GM12892 (cell line): ENCODE measurements at regions not wholly inside any gene's neighbourhood (a gene's known extent, or its start where the extent isn't known, plus 50 kb on each side); places are given as distances from the start of the nearest gene placed in this dataset.

Source experiments
- POLR2A ChIP-seq: IDR thresholded peaks from 2 replicates; pipeline ENCODE4 v1.6.1; 2011; ENCODE audit warnings: low read depth, low read length, control low read depth
- POLR2AphosphoS5 ChIP-seq: IDR thresholded peaks from 2 replicates; pipeline ENCODE4 v1.6.1; 2011; ENCODE audit warnings: low read depth, low read length, control low read depth
- TAF1 ChIP-seq: IDR thresholded peaks from 2 replicates; pipeline ENCODE4 v1.6.1; 2011; ENCODE audit warnings: low read depth, mild to moderate bottlenecking, control low read depth, low read length, borderline replicate concordance

DNA sequence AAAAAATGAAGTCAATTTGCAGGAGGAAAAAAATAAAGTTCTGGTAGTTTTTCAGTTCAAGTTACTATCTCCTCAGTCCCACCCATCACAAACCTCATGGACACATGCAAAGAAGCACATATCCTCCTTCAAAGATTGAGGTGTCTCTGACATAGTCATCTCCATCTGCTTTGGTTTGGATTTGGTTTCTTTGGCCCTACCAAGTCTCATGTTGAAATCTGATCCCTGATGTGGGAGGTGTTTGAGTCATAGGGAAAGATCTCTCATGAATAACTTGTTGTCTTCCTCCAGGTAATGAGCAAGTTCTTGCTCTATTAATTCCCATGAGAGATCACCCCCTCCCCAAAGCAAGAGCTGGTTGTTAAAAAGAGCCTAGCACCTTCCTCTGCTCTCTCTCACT is 446.8 kb downstream of the IGSF11 start:
- TF ChIP-seq POLR2AphosphoS5, result no peak
- TF ChIP-seq TAF1, result no peak
- no peak for TF ChIP-seq POLR2A
